DMS114 treated with DMSO at 0.1 percent for 48 hours (cell line): ENCODE measurements at regions not wholly inside any gene's neighbourhood (a gene's known extent, or its start where the extent isn't known, plus 50 kb on each side); places are given as distances from the start of the nearest gene placed in this dataset.

Experiments
- DNase-seq: peaks from one replicate; lab custom pipeline; 2025; ENCODE audit not compliant: unreplicated experiment; lab: John Stamatoyannopoulos, UW

DNA sequence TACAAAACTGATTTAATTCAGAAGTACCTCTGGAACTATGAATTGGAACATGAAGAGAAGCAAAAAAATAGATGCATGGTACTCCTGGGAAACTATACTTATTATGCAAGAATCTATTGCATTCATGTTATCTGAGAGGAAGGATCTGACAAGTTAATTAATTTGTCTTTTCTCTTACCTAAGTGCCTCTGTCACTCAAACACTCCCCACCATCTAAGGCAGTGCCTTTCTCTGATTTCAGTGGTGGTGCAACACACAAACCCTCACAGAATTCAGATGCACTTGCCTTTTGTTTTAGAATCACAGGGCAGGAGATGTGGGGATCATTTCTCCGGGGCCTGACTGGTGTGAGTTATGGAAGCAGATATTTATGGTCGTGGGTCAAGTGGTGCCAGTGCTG is 52.5 kb upstream of the C9orf72 start:
- DNase-seq: no peak

DNA sequence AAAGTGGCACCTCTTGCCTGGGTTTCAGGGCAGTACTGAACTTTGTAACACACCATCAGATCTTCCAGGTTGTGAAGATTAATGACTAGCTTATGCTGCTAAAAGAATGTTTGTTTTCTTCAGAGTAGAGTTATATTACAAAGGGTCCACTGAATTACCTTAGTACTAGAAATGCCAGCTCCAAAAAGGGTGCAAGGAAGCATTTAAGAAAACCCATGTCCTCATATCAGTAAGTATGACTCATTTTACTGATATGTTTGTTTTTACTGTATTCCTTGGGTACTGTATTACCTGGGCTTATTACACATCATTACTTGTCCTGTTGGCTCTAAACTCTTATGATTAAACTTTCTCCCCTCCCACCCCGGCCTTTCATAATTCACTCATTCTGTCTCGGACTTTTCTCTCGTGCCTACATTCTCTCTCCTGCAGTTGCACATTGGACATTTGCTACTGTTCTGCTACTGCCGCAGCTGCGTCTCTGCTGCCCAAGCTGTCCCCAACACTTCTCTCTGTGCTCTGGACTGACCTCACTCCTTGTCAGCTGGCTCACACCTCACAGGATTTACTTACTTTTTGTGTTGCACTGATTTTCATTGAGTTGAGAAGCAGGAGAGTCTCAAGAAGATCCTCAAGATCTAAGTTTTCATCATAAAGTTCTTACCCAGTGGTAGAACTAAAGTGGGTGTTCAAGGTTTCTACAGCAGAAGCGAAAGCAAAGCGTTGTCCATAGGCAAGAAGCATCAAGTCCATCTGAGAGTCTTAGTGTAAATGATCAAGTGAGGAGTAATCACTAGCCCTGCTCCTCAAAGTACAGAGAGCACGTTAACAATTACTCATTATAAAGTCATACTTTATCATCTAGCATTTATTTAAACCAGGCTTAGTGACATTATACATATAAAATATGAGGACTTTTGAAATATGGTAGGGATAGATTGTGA is 53.2 kb upstream of the C9orf72 start:
- no peak for DNase-seq

DNA sequence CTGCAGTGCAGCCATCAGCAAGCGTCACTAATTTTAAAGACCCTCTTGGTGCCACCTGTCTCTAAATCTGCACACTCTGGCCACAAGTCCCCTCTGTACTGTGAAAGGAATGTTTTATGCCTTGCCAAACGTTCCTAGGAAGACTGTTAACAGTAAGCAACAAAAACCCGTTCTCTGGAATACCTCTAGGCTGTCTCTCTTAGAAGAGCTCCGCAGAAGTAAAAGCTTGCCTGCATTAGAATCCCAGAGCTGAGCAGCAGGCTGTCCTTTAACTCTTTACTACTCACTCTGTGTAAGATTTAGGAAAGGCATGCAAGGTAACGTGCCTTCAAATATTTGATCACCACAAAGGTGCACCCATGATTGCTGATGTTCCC is 53.9 kb upstream of the C9orf72 start:
- no peak for DNase-seq

GRCh38 chr9:27628311-27628710 is 55.0 kb upstream of the C9orf72 start:
- no peak for DNase-seq

GRCh38 chr9:27629425-27629824 is 56.1 kb upstream of the C9orf72 start:
- no peak for DNase-seq

GRCh38 chr9:27632254-27632653 is 59.0 kb upstream of the C9orf72 start:
- DNase-seq: no peak

GRCh38 chr9:27633764-27634163 is 60.5 kb upstream of the C9orf72 start:
- no peak for DNase-seq

GRCh38 chr9:27634879-27635278 is 61.6 kb upstream of the C9orf72 start:
- no peak for DNase-seq

DNA sequence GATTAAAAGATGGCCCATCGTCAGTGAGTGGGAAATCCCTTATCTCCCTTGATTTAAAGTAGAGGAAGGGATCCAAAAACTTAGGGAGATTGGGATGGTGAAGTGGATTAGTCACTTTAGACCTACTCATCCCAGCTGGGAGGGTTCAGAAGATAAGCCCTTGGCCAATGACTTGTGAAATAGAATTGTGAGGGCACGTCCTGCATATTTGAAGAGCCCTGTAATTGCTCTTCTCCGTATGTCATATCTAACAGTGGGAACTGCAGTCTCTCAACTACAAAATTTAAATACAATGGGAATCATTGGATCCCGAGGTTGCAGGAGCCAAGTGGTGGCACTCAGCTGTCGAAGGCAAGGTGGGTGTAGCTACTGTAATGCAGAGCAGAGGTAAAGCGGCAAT is 65.4 kb upstream of the C9orf72 start:
- no peak for DNase-seq

DNA sequence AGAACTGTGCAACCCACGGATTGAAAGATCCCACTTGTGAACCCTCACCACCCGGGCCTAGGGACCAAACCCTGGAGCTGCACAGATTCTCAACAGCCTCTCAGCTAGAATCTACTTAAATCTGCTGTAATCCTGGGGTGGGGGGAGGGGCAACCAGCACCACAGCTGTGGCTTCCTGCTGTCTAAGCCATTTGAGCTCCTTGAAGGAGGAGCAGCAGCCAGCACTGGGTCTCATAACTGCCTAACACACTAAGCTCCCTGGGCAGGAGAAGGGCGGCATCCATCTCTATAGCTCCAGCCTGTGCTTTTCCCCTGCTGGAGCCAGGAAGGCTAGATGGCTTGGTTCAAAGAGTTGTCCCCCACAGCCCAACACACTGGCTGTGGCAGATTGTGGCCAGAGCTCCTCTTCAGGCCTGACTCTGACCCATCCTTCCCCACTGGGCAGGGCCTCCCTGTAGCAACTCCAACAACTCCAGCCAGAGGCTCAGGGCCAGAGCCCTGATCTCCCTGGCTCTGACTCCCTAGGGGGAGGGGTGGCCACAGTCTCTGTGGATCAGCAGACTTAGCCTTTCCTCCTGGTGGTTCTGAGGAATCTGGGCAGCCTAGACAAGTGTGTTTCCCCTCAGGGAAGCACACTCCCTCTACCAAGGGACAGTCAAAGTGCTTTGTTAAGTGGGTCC is 72.0 kb upstream of the C9orf72 start:
- no peak for DNase-seq

DNA sequence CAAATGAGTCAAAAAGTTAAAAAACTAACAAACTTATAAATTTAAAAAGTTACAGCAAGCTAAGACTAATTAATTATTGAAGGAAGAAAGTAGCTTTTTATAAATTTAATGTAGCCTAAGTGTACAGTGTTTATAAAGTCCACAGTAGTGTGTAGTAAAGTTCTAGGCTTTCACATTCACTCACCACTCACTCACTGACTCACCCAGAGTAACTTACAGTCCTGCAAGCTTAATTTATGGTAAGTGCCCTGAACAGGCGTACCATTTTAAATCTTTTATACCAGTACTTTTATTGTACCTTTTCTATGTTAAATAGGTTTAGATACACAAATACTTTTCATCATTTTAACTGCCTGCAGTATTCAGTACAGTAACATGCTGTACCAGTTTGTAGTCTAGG is 80.0 kb upstream of the C9orf72 start:
- DNase-seq: no peak

DNA sequence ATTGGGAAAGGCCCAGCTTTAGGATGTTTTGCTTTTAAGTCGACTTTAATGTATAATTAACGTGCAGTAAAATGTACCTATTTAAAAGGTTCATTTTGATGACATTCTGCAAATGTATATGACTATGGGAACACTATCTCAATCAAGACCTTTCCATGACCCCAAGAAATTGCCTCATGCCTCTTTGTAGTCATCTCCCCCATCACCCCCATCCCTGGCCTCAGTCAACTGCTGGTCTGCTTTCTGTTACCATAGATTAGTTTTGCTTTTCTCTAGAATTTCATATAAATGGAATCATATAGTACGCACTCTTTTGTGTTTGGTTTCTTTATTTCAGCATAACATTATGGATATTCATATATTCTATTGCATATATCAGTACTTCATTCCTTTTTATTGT is 80.7 kb upstream of the C9orf72 start:
- no peak for DNase-seq

- no peak for DNase-seq
Observed at GRCh38 chr9:27654629-27655285, 81.5 kb upstream of the C9orf72 start.

- DNase-seq: no peak
Observed at GRCh38 chr9:27655441-27655840, 82.2 kb upstream of the C9orf72 start.

- DNase-seq: no peak
Observed at GRCh38 chr9:27659001-27659400, 85.7 kb upstream of the C9orf72 start.

DNA sequence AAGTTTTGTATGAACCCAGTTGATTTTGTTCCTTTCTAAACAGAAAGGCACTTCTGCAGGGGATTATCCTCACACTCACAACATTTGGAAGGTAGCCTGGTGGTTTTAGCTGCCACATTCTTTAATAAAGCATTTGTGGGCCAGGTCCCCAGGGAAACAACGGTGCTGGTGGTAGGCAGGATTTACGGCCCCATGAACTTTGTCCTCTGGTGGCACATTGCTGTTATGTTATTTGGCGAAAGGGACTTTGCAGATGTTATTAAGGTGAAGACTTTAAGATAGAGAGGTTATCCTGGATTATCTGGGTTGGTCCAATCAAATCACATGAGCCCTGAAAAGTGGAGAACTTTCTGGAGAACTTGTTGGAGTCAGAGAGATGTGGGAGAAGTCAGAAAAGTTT is 86.3 kb upstream of the C9orf72 start:
- DNase-seq: no peak

DNA sequence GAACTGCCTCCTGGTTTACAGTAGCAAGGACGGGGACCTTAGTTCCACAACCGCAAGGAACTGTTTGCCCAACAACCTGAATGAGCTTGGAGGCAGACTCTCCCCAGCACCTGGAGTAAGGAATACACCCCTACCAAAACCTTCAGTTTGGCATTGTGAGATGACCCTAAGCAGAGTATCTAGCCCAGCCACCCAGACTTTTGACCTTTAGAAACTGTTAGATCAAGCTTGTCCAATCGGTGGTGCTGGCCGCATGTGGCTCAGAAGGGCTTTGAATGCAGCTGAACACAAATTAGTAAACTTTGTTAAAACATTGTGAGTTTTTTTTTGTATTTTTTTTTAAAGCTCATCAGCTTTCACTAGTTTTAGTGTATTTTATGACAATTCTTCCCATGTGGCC is 86.9 kb upstream of the C9orf72 start:
- no peak for DNase-seq

DNA sequence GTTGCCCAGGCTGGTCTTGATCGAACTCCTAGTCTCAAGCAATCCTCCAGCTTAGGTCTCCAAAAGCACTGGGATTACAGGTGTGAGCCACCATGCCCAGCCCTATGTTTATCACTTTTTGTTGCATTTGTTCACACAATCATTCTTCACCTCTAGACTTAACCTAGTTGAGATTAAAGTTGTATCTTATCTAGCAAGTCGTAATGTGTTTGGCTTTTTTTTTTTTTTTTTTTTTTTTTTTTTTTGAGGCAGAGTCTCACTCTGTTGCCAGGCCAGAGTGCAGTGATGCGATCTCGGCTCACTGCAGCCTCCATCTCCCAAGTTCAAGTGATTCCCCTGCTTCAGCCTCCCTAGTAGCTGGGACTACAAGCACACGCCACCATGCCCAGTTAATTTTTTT is 90.2 kb upstream of the C9orf72 start:
- no peak for DNase-seq

DNA sequence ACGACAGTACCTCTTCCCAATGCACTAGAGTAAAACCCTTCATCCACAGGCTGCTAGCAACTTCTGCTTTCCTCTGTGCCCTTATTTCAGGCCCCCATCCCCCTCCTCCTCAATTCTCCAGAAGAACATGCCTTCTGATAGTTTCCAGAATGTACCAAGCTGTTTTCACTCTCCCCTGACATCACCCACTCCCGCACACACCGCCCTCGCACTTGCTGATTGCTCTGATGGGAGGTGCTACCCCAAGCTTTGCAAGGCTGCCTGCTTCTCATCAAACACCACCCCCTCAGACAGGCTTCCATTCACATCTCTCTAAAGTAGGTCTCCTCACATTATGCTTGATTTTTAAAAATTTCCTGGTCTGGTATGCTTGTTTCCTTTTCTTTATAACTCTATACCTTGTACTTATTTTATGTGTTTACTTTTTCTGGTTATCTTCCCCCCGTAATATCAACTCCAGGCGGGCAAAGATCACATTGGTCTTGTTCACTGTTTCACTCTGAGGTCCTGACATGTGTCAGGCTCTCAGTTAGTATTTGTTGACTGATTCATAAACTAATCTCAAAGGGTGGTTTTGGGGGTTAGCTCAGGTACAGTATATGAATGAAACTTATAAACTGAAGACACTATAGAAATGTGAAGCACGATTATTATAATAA is 91.0 kb upstream of the C9orf72 start:
- no peak for DNase-seq

GRCh38 chr9:27665136-27665535 is 91.9 kb upstream of the C9orf72 start:
- DNase-seq: no peak

GRCh38 chr9:27668280-27668679 is 95.0 kb upstream of the C9orf72 start:
- DNase-seq: no peak
